DMS79 (cell line): ENCODE measurements at regions not wholly inside any gene's neighbourhood (a gene's known extent, or its start where the extent isn't known, plus 50 kb on each side); places are given as distances from the start of the nearest gene placed in this dataset.
"Not testable (repeated sequence)": the region's sequence is repeated elsewhere in the genome, so short reads cannot be mapped to it uniquely, and the experiment has no call there.

Experiments
- DNase-seq: peaks from one replicate; lab custom pipeline; 2025; lab: John Stamatoyannopoulos, UW

DNA sequence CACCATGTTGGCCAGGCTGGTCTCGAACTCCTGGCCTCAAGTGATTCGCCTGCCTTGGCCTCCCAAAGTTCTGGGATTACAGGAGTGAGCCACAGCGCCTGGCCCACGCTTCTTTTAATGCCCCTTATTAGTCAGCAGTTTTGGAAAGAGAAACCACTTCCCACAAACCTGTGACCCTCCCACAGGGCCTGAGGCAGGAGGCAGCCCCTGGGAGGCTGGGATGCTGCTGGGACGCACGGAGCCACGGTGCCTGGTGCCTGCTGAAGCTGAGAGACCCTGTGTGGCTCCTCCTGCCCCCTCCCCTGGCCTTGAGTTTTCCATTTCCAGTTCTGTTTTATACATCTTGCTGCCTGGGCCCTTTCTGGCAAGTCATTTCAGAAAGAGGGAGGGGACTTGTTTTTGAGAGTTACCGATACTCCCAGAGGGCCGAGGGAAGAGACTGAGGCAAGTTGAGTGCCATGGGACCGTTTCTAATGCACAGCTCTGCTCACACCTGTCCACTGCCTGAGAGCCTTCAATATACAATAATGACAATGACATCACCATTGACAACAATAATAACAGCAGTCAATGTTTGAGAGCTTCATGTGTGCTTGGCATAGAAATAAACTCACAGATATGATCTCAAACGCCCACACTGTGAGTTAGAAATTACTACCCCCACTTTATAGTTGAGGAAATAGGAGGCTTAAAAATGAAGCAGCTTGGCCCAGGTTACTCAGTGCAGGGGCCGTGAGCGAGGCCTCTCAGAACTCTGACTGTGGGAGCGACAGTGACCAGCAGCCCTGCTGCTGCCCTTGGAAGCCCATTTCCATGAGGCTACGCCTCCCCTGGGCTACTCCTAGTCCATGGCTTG, 78.1 kb upstream of the YWHAQ start:
- DNase-seq: no peak

DNA sequence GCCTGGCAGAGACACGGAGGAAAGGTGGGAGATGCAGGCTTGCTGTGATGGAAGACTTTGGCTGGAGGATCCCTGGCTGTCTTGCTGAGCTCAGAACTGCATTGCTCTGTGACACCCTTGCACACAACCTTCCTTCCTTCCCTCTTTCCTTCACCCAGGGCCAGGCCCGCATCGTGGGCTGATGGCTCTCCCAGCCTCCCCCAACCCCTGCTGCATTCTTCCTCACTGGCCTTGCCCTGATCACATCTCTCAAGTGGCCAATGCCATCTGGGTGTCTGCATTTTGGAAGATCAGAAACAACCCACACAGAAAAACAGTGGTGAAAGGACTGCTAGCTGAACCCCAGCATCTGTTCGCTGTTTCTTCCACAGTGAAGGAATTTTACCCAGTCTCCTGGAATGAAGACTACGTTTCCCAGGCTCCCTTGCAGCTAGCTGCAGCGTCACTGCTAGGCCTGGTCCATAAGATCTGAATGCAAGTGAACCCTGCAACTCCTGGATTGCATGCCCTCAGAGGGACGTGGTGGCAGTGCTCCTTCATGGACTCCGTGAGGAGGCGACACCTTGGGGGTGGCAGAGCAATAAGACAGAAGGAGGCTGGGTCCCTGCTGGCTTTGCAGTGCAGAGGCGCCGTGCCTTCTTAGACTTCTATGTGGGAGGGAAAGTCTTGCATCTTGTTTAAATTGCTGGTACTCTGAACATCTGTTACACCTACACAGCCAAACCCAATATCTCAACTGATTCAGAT, 78.9 kb upstream of the YWHAQ start:
- DNase-seq: no peak

DNA sequence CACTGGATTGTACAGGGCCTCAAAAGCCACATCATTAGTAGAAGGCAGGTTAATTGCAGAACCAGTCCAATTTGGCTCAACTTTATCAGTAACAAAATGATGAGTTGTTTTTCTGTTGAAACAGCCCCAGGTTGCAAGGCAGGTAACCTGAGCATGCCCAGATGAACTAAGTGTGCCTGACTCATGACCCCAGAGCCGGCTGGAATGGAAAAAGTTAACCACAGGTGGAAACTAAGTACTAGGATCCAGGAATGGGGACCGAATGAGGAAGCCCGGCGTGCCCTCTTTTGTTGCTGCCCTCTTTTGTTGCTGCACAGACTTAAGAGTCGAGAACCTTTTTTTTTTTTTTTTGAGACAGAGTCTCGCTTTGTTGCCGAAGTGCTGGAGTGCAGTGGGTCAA, 79.5 kb upstream of the YWHAQ start:
- DNase-seq: no peak

DNA sequence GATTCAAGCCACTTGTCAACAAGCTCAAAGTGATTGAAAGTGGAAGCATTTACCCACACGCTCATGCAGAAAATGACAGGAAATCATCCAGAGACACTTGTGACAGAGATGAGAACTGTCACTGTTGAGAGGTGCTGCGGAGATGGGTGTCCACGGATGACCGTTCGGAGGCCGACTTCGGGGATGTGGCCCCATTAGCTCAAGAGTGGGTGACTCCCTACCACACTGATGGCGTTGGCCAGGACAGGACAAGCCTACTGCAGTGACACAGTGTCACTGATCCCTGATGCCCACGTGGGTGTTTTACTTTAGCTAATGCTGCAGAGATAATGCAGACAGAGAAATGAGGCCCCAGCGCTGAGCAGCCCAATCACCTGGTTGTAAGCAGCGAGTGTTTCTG, 81.5 kb upstream of the YWHAQ start:
- no peak for DNase-seq

DNA sequence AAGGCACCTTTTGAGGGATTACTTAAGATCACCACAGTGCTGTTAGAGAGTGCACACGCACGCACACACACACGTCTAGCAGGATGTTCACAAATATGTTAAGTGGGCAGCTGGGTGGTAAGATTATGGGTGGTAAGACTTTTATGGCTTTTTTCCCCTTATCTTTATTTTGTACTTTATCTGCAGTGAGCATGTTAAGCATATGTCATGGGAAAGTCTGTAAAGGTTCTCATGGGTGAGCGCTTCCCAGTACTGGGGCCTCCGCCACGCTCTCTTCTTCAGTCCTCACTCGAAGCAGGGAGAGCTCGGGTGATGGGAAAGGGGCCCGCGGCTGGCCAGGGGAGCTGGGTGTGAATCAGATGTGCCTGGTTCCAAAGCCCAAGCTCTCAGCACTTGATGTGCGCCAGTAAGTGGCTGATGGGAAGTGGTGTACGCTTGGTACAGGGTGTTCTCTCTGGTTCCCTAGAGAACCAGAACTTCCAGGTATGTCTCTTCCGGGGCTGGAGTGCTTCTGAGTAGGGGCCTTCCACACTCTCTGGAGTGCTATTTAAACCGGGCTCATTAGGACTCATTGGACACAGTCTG, 83.9 kb upstream of the YWHAQ start:
- DNase-seq: no peak

DNA sequence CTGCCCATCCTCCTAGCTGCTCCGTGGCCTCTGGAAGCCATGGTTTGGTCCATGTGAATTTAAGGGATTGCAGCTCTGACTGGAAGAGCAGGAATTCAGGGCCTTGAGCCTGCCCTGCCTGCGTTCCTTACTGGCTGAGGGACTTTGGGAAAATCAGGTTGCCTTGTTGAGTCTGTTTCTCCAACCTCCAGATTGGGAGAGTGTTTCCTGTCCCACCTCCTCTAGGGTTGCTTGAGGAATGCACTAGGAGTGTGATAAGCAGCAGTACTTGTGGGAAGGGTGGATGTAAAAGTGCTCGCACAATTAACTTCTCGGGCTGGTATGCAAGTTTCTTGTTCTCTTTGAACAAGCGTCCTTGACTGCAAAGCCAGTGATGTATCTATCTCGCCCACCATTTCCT, 84.4 kb upstream of the YWHAQ start:
- DNase-seq: no peak

DNA sequence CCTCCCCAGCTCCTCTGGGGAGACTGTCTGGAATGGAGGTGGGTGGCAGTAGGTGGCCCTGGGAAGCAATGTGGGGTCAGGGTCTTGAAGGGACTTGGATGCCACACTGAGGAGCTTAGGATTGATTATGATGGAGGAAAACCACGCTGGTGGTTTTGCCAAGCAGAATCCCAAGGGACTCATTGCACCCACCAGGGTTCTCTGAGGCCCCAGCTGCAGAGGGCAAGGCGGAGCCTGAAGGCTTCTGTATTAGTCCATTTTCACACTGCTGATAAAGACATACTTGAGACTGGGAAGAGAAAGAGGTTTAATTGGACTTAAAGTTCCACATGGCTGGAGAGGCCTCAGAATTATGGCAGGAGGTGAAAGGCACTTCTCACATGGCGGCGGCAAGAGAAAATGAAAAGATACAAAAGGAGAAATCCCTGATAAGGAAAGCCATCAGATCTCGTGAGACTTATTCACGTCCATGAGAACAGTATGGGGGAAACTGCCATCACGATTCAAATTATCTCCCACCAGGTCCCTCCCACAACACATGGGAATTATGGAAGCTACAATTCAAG, 87.2 kb upstream of the YWHAQ start:
- no peak for DNase-seq

DNA sequence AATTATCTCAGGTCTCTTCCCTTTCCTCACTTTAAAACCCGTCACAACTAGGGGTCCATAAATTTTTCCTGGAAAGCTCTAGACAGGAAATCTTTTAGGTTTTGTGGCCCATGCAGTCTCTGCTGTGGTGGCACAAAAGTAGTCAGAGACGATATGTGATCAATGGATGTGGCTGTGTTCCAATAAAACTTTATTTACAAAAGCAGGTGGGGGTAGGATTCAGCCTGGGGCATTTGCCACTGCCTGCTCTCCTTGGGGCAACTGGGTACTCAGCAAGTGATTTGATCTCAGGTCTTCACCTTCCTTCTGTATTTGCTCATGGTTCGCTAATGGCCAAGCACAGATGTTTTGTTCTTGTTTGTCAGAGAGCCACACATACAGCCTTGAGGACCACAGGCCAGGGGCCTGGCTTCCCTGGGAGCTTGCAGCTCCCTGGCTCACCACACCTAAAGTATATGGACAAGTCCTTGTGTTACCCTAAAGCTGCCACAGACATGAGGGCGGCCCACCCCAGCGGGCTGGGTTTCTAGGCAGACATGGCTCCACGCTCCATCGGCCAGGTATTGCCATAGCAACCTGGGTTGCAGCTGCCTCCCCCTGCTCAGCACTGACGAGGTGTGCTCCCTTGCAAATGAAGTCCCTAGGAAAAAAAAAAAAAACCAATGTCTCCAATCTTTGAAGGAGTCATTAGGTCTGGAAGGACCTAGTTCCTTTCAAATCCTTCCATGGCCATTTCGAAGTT, 89.7 kb upstream of the YWHAQ start:
- DNase-seq: peak; percentile 72

DNA sequence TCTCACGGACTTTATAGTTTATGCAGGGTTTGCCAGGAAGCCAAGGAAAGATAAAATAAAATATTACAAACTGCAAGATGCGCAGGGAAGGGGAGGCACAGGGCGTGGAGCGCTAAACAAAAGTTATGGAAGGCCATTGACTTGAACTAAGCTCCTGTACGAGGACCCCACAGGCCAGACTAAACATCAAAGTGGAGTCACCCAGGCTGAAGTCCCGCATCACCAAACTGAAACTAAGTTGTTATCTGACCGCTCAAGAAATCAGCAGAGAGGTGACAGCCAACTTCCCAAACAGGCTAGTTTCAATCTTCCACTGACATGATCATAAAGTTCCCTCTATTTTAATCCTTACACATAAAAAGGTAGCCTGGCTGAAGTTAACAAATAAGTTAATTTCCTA, 90.5 kb upstream of the YWHAQ start:
- no peak for DNase-seq

DNA sequence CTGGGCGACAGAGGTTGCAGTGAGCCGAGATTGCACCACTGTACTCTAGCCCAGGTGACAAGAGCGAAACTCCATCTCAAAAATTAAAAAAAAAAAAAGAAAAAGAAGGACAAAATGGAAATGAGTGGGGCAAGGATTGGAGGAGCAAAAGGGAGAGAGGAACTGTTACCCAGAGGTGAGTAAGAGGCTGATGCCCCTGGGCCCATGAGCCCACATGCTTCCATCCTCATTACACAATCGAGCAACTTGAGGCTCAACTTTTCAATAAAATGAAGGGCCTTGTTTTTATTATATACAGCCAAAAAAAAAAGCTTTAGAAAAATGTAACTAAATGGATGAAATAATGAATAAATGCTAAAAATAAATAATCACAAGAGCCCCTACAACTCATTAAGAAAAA, 91.7 kb upstream of the YWHAQ start:
- DNase-seq: no peak

DNA sequence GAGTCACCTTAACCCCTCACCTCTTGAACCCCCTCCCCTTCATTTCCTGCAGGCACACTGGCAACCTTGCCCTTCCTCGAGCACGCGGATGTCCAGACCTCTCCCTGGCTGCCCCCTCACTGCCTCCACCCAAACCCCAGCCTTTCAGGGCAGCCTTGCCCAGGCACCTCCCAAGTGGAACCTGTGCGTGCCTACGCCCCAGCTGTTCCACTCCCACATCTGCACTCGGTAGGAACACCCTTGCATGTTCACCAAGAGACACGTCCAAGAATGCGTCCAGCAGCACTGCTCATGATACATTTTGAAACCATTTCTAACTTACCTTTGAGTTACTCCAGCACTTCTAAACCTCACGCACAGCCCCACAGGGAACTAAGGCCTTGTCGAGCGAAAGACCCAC, 93.8 kb upstream of the YWHAQ start:
- no peak for DNase-seq

DNA sequence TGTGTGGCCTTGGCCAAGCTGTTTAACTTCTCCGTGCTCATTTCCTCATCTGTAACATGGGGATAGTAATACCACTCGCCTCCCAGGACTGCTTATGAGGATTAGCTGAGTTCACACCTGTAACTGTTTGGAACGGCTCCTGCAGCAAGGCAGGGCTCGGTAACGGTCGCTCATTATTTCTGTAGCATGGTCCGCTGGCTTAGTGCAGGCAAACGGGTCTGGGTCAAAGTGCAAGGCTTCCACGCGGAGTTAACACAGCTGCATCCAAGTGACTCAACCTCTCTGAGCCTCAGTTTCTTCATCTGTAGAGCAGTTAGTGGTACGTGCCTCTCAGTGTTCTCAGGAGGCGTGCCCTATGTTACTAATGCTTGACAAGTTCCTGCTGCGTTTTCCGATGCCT, 94.3 kb upstream of the YWHAQ start:
- no peak for DNase-seq

DNA sequence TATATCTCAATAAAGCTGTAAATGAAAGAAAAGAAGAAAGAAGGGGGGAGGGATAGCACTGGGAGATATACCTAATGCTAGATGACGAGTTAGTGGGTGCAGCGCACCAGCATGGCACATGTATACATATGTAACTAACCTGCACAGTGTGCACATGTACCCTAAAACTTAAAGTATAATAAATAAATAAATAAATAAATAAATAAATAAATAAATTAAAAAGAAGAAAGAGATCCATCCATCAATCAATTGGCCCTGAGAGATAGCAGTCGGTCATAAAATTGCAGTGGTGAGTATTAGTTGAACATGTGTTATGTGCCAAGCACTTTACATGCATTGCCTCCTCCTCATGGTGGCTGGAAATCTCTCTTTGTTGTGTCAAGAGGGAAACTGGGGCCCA, 95.2 kb upstream of the YWHAQ start:
- DNase-seq: not testable (repeated sequence)

DNA sequence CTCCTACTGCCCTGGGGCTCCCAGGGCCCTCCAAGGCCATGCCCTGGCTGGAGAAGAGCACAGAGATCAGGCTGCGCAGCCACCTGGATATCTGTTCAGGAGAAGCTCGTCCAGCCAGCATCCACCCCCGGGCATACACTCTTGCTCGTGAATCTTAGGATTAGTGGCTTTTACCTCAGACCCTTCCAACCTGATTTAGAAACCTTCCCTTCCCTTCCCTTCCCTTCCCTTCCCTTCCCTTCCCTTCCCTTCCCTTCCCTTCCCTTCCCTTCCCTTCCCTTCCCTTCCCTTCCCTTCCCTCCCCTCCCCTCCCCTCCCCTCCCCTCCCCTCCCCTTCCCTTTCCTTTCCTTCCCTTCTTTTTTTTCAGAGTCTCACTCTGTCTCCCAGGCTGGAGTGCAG, 99.7 kb upstream of the YWHAQ start:
- not testable (repeated sequence) for DNase-seq

DNA sequence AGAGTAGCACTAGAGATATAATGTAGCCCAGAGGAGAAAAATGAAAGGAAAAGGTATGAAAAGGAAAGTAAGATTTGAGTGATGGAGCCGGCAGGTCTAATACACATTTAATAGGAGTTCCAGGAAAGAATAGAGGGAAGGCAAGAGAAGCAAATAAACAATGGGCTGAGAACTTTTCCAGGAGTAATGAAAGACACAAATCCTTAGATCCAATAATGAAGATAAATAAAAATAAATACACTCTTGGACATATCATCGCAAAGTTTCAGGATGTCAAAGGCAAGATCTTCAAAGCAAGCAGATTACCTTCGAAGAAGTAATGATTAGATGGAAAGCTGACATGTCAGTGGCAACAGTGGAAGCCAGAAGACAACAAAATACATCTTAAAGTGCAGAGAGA, 102.0 kb upstream of the YWHAQ start:
- no peak for DNase-seq

DNA sequence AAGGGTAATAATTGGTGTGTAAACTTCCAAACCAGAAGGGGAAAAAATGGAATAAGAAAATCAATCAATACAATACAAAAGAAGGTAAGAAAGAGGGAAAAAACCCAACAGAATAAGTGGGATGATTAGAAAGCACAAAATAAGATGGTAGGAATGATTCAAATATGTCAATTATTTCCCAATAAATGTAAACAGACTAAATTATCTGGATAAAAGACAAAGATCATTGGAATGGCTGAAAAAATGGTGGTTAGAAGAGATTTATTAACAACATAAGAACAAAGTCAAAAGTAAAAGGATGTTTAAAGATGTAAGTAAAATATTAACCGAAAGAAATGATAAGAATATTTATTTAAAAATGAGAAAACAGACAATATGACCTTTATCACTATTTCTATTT, 103.5 kb upstream of the YWHAQ start:
- no peak for DNase-seq

DNA sequence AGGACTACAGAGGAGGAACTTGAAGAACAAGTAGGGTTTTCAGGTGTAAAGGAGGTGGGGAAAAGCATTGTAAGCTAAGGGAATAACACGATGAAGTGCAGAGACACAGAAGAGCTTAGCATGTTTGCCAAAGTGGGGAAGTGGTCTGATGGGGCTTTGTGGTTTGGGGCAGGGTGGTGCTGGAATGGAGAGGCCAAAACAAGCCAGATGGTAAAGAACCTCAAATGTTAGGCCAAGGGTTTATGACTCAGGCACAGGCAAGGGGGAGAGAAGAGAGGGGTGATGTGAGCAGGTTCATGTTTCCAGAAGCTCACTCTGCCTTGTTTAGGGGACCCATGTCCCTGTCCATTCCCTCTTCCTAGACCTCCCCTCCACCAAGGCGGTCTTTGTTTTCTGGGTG, 104.5 kb upstream of the YWHAQ start:
- no peak for DNase-seq

DNA sequence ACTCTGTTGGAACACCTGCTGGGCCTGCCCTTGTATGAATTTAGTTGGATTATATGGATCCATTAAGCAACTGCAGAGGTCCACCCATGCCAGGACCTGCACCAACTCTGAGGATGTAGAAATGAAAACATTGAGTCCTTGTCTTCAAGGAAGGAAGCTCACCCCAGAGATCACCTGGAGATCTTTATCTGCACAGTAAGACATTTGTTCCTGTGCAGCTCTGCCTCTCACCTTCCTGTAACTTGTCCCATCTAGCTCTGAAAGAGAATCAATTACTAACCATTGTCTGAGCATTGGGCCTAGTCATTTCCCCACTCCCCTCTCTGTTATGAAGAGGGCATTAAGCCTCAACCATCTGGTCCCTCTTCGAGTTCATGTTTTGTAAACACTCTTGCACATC, 105.2 kb upstream of the YWHAQ start:
- DNase-seq: no peak

DNA sequence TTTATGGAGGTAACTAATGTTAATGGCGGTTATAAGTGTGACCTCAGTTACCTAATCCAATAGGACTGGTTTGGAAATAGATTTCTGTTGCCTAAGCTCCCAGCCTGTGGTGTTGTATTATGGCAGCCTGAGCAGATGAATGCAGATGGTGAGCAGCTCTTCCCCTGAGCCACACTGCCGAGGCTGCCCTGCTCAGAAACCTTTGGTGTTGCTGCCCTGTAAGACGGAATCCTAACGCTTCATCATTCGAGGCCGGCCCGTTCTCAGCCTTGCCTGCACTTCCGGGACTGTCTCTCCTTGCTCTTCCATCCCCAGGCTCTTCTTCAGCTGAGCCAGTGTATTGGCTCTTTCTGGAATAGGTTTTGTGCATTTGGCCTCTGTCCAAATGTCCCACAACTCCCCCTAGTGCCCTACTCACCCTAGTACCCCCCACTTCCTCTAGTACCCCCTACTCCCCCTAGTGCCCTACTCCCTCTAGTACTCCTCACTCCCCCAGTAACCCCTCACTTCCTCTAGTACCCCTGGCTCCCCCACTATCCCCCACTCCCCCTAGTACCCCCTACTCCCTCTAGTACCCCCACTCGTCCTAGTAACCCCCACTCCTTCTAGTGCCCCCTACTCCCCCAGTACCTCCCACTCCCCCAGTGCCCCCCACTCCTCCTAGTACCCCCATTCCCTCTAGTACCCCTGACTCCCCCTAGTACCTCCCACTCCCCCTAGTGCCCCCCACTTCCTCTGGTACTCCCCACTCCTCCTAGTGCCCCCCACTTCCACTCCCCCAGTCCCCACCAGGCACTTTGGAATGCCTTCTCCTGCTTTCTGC, 106.0 kb upstream of the TAF1B start:
- no peak for DNase-seq

DNA sequence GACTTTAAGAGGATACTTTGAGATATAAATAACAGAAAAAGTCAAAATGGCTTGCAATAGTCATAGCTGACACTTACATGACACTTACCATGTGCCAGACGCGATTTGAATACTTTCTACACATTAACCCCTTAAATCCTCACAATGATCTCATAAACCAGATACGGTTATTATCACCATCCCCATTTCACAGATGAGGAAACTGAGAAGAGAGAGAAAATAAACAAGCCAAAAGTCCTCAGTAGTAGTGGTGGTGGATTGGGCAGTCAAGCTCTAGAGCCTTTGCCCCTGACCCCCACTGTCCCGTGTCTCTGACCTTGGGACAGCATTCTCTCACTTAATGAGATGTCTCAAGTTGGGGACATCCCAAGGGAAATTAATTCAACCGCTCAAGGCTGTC, 105.2 kb upstream of the TAF1B start:
- DNase-seq: no peak
